Upper lobe of left lung (tissue), 4 donors: ENCODE measurements at regions not wholly inside any gene's neighbourhood (a gene's known extent, or its start where the extent isn't known, plus 50 kb on each side); places are given as distances from the start of the nearest gene placed in this dataset.

Experiments
- EP300 ChIP-seq, 4 donors: sonication (generic); formaldehyde crosslinking; IDR thresholded peaks; one replicate each; pipeline ENCODE4 v1.5.1; 2017; ENCODE audit warnings: antibody characterized with exemption in 4 of 4, control low read depth in 2 of 4
- POLR2A ChIP-seq, 4 donors: fragments of 450-650 bp; IDR thresholded peaks; one replicate each; pipeline ENCODE4 v1.5.1; 2016 to 2017; ENCODE audit warnings: antibody characterized with exemption in 4 of 4, mild to moderate bottlenecking in 2 of 4
- POLR2AphosphoS5 ChIP-seq, 2 donors: sonication (generic); formaldehyde crosslinking; IDR thresholded peaks; one replicate each; pipeline ENCODE4 v1.5.1; 2017; ENCODE audit warnings: antibody characterized with exemption in 2 of 2
- TF ChIP-seq, protein P1 (sequence below), 6 experiments: fragments of 450-650 bp in 4 of 6; fragments of 200-600 bp in 2 of 6; sonication (generic) in 2 of 6; IDR thresholded peaks; one replicate each; pipeline ENCODE4 v1.5.1; 2016 to 2019; ENCODE audit warnings: antibody characterized with exemption in 6 of 6

DNA sequence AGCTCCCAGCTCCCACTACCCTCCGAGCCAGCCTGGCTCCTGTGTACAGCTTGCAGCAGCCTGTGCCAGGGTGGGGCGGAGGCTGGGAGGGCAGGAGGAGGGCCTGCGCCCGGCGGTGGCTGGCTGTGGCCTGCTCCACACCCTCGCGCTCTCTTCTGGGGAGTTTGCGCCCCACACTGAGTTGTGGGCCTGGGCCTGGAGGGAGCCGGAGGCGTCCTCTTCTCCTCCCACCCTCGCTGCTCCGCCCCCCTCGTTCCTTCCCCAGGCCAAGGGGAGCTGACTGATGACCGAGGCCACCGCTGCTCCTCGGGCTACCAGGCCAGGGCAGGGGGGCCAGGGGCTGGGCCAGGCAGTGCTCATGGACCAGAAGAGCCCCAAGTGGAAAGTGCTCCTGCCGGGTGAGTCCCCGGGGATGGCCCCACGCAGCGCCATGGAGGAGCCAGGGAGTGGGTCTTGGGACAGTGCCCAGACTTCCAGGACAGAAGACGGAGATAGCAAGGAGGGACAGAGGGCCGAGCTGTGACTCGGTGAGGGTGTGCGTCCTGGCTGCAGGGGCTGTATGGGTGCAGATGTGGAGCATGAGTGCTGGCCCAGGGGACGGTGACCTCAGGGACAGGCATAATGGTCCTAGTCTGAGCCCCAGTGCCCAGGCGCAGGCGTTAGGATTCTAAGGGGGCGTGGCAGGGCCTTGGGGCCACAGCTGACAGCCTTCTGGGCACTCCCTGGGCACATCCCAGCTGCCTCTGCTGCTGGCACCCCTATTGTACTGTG, 242.1 kb upstream of the GSE1 start:
- TF ChIP-seq POLR2AphosphoS5 (IDR thresholded peaks at IDR 0.05) (no peak), EP300 (IDR thresholded peaks at IDR 0.05) (no peak), POLR2A (IDR thresholded peaks at IDR 0.05) (peak in 1 of 4 donors; percentile 47)
- TF ChIP-seq, protein P1, sequence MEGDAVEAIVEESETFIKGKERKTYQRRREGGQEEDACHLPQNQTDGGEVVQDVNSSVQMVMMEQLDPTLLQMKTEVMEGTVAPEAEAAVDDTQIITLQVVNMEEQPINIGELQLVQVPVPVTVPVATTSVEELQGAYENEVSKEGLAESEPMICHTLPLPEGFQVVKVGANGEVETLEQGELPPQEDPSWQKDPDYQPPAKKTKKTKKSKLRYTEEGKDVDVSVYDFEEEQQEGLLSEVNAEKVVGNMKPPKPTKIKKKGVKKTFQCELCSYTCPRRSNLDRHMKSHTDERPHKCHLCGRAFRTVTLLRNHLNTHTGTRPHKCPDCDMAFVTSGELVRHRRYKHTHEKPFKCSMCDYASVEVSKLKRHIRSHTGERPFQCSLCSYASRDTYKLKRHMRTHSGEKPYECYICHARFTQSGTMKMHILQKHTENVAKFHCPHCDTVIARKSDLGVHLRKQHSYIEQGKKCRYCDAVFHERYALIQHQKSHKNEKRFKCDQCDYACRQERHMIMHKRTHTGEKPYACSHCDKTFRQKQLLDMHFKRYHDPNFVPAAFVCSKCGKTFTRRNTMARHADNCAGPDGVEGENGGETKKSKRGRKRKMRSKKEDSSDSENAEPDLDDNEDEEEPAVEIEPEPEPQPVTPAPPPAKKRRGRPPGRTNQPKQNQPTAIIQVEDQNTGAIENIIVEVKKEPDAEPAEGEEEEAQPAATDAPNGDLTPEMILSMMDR (IDR thresholded peaks at IDR 0.05), result peak in 1 of 6 experiments; percentile 31
